NCI-H69 (cell line): ENCODE measurements at regions not wholly inside any gene's neighbourhood (a gene's known extent, or its start where the extent isn't known, plus 50 kb on each side); places are given as distances from the start of the nearest gene placed in this dataset.

Experiments used
- DNase-seq: peaks from one replicate; lab custom pipeline; 2025; lab: John Stamatoyannopoulos, UW

- no peak for DNase-seq
Observed at GRCh38 chr10:35693800-35694199, 51.7 kb upstream of the FZD8 start.
